B cell (primary cell): ENCODE measurements at regions not wholly inside any gene's neighbourhood (a gene's known extent, or its start where the extent isn't known, plus 50 kb on each side); places are given as distances from the start of the nearest gene placed in this dataset.

ENCODE experiments used
- ATAC-seq: fragments of 200-7000 bp; cut with Tn5 transposase; one replicate; pipeline ENCODE4 v1.10.0; 2021; ENCODE audit warnings: low read depth, mild to moderate bottlenecking, moderate number of reproducible peaks, moderate library complexity
- CTCF ChIA-PET: fragments of 350-600 bp; sonication (Branson Sonifier 250); formaldehyde crosslinking; loops from one replicate; lab custom pipeline; 2021; ENCODE audit warnings: antibody characterized with exemption, inconsistent platforms; lab: Charles Lee
- POLR2A ChIA-PET: fragments of 350-600 bp; sonication (Branson Sonifier 250); formaldehyde crosslinking; loops from one replicate; lab custom pipeline; 2021; ENCODE audit warnings: antibody characterized with exemption; lab: Charles Lee
- DNase-seq: peaks from one replicate; pipeline ENCODE4 v3.0.0; 2013
- H2AFZ ChIP-seq: 2 replicates; pipeline ENCODE4 v1.6.1; 2012; ENCODE audit warnings: mild to moderate bottlenecking, low read depth, low read length; ENCODE audit not compliant: insufficient read depth, poor library complexity, severe bottlenecking
- H3K27ac ChIP-seq, 2 donors: 1 replicate in 1 of 2; 2 replicates in 1 of 2; pipeline ENCODE4 v1.5.1; 2012 to 2013; ENCODE audit warnings: low read length in 2 of 2, mild to moderate bottlenecking in 2 of 2, moderate library complexity in 1 of 2
- H3K27me3 ChIP-seq, 4 experiments: fragments of 200-600 bp in 1 of 4; sonication (generic) in 1 of 4; replicated peaks in 1 of 4; 1 replicate in 2 of 4; 2 replicates in 2 of 4; pipeline versions ENCODE4 v1.6.1 to v1.7.0; 2013 to 2016; ENCODE audit warnings: low read length in 3 of 4, mild to moderate bottlenecking in 2 of 4, mixed read lengths in 1 of 4, moderate library complexity in 1 of 4; ENCODE audit not compliant: insufficient read depth in 4 of 4, control insufficient read depth in 3 of 4; ENCODE audit errors: control extremely low read depth in 1 of 4
- H3K36me3 ChIP-seq, 2 experiments: replicated peaks in 1 of 2; 1 replicate in 1 of 2; 2 replicates in 1 of 2; pipeline versions ENCODE4 v1.6.1 to v1.7.1; 2013; ENCODE audit warnings: low read length in 1 of 2; ENCODE audit not compliant: insufficient read depth in 2 of 2, control insufficient read depth in 1 of 2; ENCODE audit errors: control extremely low read depth in 1 of 2, extremely low read depth in 1 of 2
- H3K4me1 ChIP-seq, 2 donors: fragments of 200-600 bp in 1 of 2; sonication (generic) in 1 of 2; 1 replicate in 1 of 2; 2 replicates in 1 of 2; pipeline versions ENCODE4 v1.5.1 to v1.6.1; 2013 to 2017; ENCODE audit warnings: low read length in 2 of 2; ENCODE audit not compliant: control insufficient read depth in 2 of 2, insufficient read depth in 2 of 2
- H3K4me2 ChIP-seq: replicated peaks from 2 replicates; pipeline ENCODE3; 2012; ENCODE audit warnings: mild to moderate bottlenecking, low read depth, low read length; ENCODE audit not compliant: poor library complexity, severe bottlenecking
- H3K4me3 ChIP-seq, 5 experiments: fragments of 200-600 bp in 1 of 5; sonication (generic) in 1 of 5; 1 replicate in 3 of 5; 2 replicates in 2 of 5; pipeline versions ENCODE4 v1.5.1 to v1.7.0; 2011 to 2016; ENCODE audit warnings: low read length in 4 of 5, mild to moderate bottlenecking in 4 of 5, low read depth in 2 of 5, control low read depth in 1 of 5, moderate library complexity in 1 of 5; ENCODE audit not compliant: insufficient read depth in 1 of 5; ENCODE audit errors: control extremely low read depth in 1 of 5, extremely low read depth in 1 of 5
- H3K79me2 ChIP-seq: fragments of 200-600 bp; sonication (generic); one replicate; pipeline ENCODE4 v1.6.0; 2016; ENCODE audit warnings: low read length; ENCODE audit not compliant: control insufficient read depth, insufficient read depth
- H3K9ac ChIP-seq: fragments of 200-600 bp; sonication (generic); 2 replicates; pipeline ENCODE4 v1.6.1; 2017; ENCODE audit warnings: mild to moderate bottlenecking, low read length, moderate library complexity
- H3K9me3 ChIP-seq, 3 donors: one replicate each; pipeline versions ENCODE4 v1.6.1 to v1.7.1; 2013; ENCODE audit warnings: low read length in 2 of 3; ENCODE audit not compliant: control insufficient read depth in 2 of 3, insufficient read depth in 1 of 3; ENCODE audit errors: control extremely low read depth in 1 of 3
- H4K20me1 ChIP-seq: 2 replicates; pipeline ENCODE4 v1.6.0; 2012; ENCODE audit warnings: mild to moderate bottlenecking, low read length; ENCODE audit not compliant: insufficient read depth, control insufficient read depth, poor library complexity, severe bottlenecking
- H3K27ac Mint-ChIP-seq: one replicate; pipeline ENCODE4 v1.8.0; 2021; ENCODE audit warnings: mixed read lengths
- H3K27me3 Mint-ChIP-seq: one replicate; pipeline ENCODE4 v1.8.0; 2021; ENCODE audit warnings: mixed read lengths
- H3K4me1 Mint-ChIP-seq: one replicate; pipeline ENCODE4 v1.8.0; 2021; ENCODE audit warnings: mixed read lengths
- H3K4me3 Mint-ChIP-seq: one replicate; pipeline ENCODE4 v1.8.0; 2021; ENCODE audit warnings: mixed read lengths
- H3K9me3 Mint-ChIP-seq: one replicate; pipeline ENCODE4 v1.8.0; 2022; ENCODE audit warnings: mixed read lengths; ENCODE audit not compliant: insufficient read depth
- CTCF ChIP-seq: fragments of 200-600 bp; IDR thresholded peaks from one replicate; pipeline ENCODE4 v1.8.0; 2022; ENCODE audit warnings: antibody characterized with exemption, mild to moderate bottlenecking
- EZH2 ChIP-seq: IDR thresholded peaks from 2 replicates; pipeline ENCODE4 v1.6.1; 2012; ENCODE audit warnings: borderline replicate concordance, low read depth, mild to moderate bottlenecking, moderate library complexity, low read length; ENCODE audit not compliant: insufficient read depth, poor library complexity, severe bottlenecking
- WGBS: methylation state at CpG from one replicate; pipeline ENCODE4 v1.1.5; 2013; ENCODE audit warnings: missing lambda C conversion rate; ENCODE audit not compliant: insufficient coverage; 5-methylcytosine and 5-hydroxymethylcytosine counted together
- intact Hi-C: fragments of 100-400 bp; cut with micrococcal nuclease; formaldehyde crosslinking; loops from one replicate; pipeline ENCODE4 v1.10.0; 2022

DNA sequence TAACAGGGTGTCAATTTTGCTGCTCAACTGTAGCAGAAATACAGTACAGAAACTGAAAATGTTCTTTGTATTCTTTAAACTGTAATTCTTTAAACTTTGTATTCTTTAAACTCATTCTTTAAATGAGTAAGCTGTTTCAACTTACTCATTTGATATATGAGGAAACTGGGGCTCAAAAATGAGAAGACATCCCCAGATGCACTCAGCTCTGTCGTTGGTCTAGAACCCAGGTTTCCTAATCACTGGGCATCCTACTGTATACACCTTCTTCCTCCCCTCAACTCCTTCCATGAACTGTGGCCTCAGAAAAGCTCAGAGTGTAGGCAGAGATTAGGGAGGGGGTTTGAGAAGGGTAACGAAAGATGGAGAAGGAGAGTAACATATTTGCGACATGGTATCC lies 136.5 kb upstream of the MAST4 start:
- Histone ChIP-seq H3K79me2 (no peaks in the 10 kb centered on the region), H3K9me3 (no peaks in the 10 kb centered on the region), H3K9ac (no peak overlapping the region), H3K27me3 (no peaks in the 10 kb centered on the region), H3K4me1 (no peaks in the 10 kb centered on the region), H3K4me2 (no peak overlapping the region), H3K27ac (no peak overlapping the region), H3K4me3 (no peak overlapping the region), H4K20me1 (no peaks in the 10 kb centered on the region), H2AFZ (no peak overlapping the region), H3K36me3 (no peaks in the 10 kb centered on the region)
- intact Hi-C loops, result no loop called here
- H3K27ac Mint-ChIP-seq, result no peak overlapping the region
- H3K27me3 Mint-ChIP-seq, result peaks cover 11% of the 10 kb centered on the region
- WGBS, result no CpG with 5 or more reads among the region's 3 CpGs
- no peak for ATAC-seq
- no peak overlapping the region for H3K4me3 Mint-ChIP-seq
- TF ChIP-seq EZH2 (no peak), CTCF (no peak)
- DNase-seq, result no peak
- H3K9me3 Mint-ChIP-seq, result no peaks in the 10 kb centered on the region
- no peaks in the 10 kb centered on the region for H3K4me1 Mint-ChIP-seq
- ChIA-PET POLR2A (no interaction called here), CTCF (interaction anchor here (0.7 kb wide), 1 partner anchor 128 kb away, joined by 3 read pairs; no protein-coding TSS in a partner anchor)

- intact Hi-C loops, result no loop called here
- ChIA-PET POLR2A (no interaction called here), CTCF (no interaction called here)
- Histone ChIP-seq H3K27ac (no peak overlapping the region), H3K27me3 (no peaks in the 10 kb centered on the region), H3K79me2 (no peaks in the 10 kb centered on the region), H2AFZ (no peak overlapping the region), H3K9me3 (peaks cover 2 to 10% (median 7%) of the 10 kb centered on the region in 3 donors), H4K20me1 (no peaks in the 10 kb centered on the region), H3K4me2 (no peak overlapping the region), H3K4me3 (no peak overlapping the region), H3K9ac (no peak overlapping the region), H3K4me1 (peaks cover 4 to 7% of the 10 kb centered on the region in 2 donors), H3K36me3 (no peaks in the 10 kb centered on the region)
- Mint-ChIP-seq H3K27ac (no peak overlapping the region), H3K4me1 (peaks cover 10% of the 10 kb centered on the region), H3K4me3 (no peak overlapping the region), H3K9me3 (peaks cover 2% of the 10 kb centered on the region), H3K27me3 (peaks cover 7% of the 10 kb centered on the region)
- no peak for DNase-seq
- no CpG with 5 or more reads among the region's 4 CpGs for WGBS
- no peak for ATAC-seq
- TF ChIP-seq EZH2, result no peak
Observed at GRCh38 chr5:66467564-66467963, 128.6 kb upstream of the MAST4 start.
